ENCODE measurements at regions not wholly inside any gene's neighbourhood (a gene's known extent, or its start where the extent isn't known, plus 50 kb on each side); places are given as distances from the start of the nearest gene placed in this dataset.

DNA sequence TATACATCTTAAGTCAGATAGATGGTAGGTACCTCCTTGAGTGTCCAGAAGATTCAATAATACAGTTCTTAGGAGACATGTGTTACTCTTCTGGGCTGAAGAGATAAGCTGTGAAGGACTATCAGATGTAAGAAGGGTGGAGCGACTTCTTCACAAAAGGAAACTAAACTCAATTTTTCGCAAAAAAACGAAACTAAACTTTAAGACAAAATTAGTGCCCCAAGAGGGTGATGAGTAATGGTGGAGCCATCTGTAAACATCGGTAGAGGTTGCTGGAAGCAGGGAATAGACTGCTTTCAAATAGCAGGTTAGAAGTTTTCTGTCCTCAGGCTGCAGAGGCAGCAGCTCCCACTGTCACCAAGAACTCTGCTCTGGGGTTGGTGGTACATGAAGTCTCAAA lies 111.6 kb upstream of the TACR1 start:
- TF ChIP-seq, protein P1, sequence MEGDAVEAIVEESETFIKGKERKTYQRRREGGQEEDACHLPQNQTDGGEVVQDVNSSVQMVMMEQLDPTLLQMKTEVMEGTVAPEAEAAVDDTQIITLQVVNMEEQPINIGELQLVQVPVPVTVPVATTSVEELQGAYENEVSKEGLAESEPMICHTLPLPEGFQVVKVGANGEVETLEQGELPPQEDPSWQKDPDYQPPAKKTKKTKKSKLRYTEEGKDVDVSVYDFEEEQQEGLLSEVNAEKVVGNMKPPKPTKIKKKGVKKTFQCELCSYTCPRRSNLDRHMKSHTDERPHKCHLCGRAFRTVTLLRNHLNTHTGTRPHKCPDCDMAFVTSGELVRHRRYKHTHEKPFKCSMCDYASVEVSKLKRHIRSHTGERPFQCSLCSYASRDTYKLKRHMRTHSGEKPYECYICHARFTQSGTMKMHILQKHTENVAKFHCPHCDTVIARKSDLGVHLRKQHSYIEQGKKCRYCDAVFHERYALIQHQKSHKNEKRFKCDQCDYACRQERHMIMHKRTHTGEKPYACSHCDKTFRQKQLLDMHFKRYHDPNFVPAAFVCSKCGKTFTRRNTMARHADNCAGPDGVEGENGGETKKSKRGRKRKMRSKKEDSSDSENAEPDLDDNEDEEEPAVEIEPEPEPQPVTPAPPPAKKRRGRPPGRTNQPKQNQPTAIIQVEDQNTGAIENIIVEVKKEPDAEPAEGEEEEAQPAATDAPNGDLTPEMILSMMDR (IDR thresholded peaks at IDR 0.05 in 2 of 3, conservative IDR thresholded peaks at IDR 0.05 in 1 of 3; ENCODE audit: control insufficient read depth in 2 of 3, extremely low read depth in 1 of 3, insufficient read depth in 1 of 3, low read depth in 3 of 3, low read length in 3 of 3): no peak
- TF ChIP-seq POLR2AphosphoS5 (IDR thresholded peaks at IDR 0.05; ENCODE audit: low read length): no peak
- TF ChIP-seq EGR1 (IDR thresholded peaks at IDR 0.05; ENCODE audit: borderline replicate concordance in 1 of 2, low read depth in 2 of 2, low read length in 2 of 2): no peak
- no peak for TF ChIP-seq RAD21 (IDR thresholded peaks at IDR 0.05; ENCODE audit: insufficient read depth, low read depth, low read length)
- TF ChIP-seq CHD1 (IDR thresholded peaks at IDR 0.05; ENCODE audit: low read depth, low read length): no peak
- TF ChIP-seq, protein P2, sequence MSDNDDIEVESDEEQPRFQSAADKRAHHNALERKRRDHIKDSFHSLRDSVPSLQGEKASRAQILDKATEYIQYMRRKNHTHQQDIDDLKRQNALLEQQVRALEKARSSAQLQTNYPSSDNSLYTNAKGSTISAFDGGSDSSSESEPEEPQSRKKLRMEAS (IDR thresholded peaks at IDR 0.05; ENCODE audit: low read depth, low read length): no peak
- TF ChIP-seq, protein P3, sequence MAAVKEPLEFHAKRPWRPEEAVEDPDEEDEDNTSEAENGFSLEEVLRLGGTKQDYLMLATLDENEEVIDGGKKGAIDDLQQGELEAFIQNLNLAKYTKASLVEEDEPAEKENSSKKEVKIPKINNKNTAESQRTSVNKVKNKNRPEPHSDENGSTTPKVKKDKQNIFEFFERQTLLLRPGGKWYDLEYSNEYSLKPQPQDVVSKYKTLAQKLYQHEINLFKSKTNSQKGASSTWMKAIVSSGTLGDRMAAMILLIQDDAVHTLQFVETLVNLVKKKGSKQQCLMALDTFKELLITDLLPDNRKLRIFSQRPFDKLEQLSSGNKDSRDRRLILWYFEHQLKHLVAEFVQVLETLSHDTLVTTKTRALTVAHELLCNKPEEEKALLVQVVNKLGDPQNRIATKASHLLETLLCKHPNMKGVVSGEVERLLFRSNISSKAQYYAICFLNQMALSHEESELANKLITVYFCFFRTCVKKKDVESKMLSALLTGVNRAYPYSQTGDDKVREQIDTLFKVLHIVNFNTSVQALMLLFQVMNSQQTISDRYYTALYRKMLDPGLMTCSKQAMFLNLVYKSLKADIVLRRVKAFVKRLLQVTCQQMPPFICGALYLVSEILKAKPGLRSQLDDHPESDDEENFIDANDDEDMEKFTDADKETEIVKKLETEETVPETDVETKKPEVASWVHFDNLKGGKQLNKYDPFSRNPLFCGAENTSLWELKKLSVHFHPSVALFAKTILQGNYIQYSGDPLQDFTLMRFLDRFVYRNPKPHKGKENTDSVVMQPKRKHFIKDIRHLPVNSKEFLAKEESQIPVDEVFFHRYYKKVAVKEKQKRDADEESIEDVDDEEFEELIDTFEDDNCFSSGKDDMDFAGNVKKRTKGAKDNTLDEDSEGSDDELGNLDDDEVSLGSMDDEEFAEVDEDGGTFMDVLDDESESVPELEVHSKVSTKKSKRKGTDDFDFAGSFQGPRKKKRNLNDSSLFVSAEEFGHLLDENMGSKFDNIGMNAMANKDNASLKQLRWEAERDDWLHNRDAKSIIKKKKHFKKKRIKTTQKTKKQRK (IDR thresholded peaks at IDR 0.05; ENCODE audit: low read depth, low read length): no peak

Measured in GM12878 (cell line).